GM18868 (cell line): ENCODE measurements at regions not wholly inside any gene's neighbourhood (a gene's known extent, or its start where the extent isn't known, plus 50 kb on each side); places are given as distances from the start of the nearest gene placed in this dataset.
"Not testable (repeated sequence)": the region's sequence is repeated elsewhere in the genome, so short reads cannot be mapped to it uniquely, and the experiment has no call there.

Experiments used
- ATAC-seq: cut with Tn5 transposase; IDR thresholded peaks from one replicate; pipeline ENCODE4 v1.9.1; 2021; ENCODE audit warnings: mild to moderate bottlenecking, moderate library complexity; ENCODE audit not compliant: unreplicated experiment

DNA sequence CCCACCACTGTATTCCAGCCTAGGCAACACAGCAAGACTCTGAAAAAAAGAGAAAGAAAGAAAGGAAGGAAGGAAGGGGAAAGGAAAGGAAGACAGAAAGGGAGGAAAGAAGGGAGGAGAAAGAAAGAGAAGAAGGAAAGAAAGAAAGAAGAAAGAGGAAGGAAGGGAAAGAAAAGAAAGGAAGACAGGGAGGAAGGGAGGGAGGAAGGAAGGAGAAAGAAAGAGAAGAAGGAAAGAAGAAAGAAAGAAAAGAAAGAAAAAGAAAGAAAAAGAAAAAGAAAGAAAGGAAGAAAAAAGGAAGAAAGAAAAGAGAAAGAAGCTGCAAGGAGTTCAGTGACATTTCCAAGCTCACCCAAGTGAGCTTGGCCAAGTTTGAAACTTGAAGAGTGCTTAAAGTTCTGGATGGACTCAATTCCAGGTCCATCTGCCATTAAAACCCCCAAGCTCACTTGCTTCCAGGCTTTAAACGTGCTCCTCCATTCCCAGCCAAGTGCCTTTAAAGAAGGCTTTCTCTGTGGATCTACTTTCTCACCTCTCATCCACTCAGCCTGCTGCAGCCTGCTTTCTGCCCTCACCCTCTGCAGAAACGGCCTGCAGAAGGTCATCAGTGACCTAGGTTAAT, 101.5 kb downstream of the VCPKMT start:
- ATAC-seq, result no peak

GRCh38 chr14:50015716-50016115, 100.7 kb downstream of the VCPKMT start:
- no peak for ATAC-seq

DNA sequence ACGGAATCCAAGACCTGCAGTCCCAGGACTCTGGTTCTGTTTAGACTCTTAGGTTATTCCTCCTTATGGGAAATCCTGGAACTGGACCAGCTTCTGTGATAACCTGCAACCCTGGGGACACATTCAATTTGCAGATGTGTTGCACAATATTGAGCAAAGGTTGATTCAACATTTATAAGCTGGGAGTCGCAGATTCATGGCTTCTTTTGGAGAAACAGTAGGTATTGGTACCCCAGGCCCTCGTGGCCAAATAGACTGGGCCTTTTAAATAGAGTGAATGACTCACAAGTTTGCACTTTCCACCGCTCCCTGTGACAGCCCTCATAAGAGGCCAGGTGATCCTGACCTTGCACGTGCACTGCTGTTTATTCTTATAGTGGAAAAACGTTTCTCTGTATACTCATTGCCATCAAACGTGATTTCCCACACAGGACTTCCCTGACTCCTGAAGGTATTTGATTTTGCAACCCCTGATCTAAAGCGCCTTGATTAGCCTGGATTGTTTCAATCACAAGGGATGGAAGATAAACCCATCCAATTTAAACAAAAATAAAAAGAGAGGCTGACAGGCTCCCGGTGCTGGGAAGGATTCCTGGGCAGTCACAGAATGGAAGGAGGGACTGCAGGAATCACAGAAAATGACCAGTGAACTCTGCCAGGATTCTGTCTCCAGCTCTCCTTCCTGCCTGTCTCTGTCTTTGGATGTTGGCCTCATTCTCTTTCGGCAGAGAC, 98.0 kb downstream of the VCPKMT start:
- ATAC-seq, result no peak

DNA sequence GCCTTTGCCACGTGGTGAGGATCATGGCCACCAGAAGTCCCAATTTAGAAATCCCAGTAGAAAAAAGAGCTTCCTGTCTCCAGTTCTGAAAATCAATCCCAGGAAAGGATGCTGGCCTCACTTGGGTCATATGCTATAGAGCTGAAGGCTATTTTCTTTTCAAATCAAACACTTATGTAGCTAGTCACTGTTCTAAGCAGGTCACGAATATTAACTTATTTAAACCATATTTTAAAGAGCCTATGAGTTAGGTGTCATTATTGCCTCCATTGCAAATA, 97.5 kb downstream of the VCPKMT start:
- no peak for ATAC-seq

- no peak for ATAC-seq
Measured at GRCh38 chr14:50020184-50020583, 96.2 kb downstream of the VCPKMT start.

GRCh38 chr14:50020799-50021198, 95.6 kb downstream of the VCPKMT start:
- ATAC-seq, result no peak

DNA sequence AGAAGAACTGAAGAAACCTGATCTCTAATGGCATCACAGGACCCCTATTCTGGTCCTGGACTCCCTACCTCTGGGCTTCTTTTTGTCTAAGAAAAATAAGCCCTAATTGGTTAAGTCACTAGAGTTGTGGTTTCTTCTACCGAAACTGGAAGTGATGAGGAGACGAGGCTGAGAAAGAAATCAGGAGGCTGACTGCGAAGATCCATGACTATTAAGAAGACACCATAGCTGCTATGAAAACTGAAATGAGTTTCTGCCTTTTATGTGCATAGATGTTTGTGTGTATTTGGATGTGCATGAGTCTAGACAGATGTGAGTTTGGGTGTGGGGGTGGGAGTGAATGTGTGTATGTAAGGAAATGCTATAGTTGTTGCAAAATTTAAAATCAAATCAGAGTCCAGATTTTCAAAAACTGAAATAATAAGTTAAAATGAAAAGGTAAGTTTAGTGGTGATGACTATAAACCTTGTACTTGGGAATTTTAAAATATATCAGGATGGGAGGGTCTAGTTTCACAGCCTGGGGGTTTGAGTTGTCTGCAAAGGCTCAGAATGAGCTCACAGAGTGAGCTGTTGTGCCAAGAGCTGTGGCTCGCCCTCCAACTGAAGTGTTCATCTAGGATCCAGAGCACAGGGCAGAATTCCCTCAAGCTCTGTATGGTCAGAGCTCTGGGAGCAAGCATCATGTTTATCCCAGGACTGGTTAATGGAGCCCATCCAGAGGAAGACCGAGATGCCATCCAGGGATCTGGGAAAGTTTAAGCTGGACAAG, 94.9 kb downstream of the VCPKMT start:
- ATAC-seq, result no peak

GRCh38 chr14:50022661-50023060, 93.7 kb downstream of the VCPKMT start:
- ATAC-seq, result no peak

DNA sequence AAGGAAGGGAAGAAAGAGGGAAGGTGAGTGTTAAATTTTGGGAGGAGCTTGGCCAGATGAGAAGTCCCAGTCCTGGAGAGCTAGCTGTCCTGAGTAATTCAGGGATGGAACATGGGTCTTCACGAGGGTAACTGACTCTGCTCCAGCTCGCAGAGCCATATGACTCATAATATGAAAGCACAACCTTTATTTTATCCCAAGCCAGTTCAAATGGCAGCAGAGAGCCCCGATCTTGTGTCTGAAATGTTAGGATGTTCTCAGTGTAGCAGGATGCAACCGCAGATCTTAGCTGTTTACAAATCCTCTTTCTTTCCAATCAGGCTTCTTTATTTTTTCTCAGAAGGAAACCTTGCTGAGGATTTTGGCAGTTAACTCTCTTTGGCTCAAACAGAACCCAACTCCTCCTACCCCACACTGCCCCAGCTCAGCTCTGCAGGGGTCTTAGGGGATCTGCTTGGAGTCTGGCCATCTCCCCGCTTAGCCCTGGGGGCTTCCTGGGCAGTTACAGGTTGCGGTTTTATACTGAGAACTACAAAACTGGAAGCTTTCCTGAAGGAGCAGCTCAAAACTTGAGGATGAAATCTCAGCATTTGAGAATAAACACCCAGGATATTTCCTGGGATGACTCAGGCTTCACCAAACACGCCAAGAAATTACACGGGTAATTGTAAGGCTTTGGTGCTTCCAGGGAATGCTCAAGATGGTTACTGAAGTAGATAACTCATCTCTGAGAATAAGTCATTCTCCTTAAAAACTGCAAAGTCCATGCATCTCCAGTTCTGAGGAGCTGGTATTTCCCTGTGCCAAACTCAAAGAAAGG, 92.5 kb downstream of the VCPKMT start:
- no peak for ATAC-seq

- no peak for ATAC-seq
Measured at GRCh38 chr14:50025073-50025472, 91.3 kb downstream of the VCPKMT start.

DNA sequence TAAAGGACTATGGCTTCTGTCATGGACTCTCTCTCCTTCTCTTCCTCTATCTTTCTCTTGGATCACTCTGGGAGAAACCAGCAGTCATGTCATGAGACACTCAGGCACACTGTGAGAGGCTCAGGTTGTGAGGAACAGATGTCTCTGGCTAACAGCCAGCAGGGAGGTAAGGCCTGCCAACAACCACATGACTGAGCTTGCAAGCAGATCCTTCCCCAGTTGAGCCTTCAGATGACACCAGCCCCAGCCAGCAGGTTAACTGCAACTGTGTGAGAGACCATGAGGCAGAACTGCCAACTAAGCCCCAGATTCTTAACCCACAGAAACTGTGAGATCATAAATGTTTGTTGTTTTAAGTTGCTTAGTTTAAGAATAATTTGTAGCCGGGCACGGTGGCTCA, 90.6 kb downstream of the VCPKMT start:
- ATAC-seq, result no peak

- ATAC-seq, result no peak
Measured at GRCh38 chr14:50026396-50026795, 90.0 kb downstream of the VCPKMT start.

DNA sequence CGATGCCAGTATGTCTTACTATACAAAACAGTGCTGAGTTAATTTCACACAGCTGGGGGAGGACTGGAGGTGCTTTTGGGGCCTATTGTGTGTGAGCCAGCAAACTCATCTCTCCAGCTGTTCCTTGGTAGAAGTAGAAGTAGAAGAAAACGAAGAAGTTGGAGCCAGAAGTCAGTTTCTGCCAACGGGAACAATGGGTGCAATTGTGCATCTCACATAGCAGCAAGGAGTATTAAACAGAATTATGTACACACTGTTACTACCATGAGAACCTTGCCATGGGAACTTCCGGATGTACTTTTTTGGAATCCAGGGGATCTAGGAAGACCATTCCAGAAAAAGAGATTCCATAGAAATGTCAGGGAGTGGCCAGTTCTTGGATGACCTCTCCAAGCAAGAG, 88.6 kb downstream of the VCPKMT start:
- no peak for ATAC-seq

DNA sequence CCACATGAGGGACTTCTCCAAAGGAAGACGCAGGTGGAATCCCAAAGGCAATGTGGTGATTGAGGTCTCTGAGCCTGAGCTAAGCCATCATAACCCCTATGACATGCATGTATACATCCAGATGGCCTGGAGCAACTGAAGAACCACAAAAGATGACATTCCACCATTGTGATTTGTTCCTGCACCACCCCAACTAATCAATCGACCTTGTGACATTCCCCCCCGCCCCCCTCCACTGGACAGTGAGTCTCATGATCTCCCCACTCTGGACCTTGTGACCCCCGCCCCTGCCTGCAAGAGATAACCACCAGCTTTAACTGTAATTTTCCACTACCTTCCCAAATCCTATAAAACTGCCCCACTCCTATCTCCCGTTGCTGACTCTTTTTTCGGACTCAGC, 87.9 kb downstream of the VCPKMT start:
- no peak for ATAC-seq

DNA sequence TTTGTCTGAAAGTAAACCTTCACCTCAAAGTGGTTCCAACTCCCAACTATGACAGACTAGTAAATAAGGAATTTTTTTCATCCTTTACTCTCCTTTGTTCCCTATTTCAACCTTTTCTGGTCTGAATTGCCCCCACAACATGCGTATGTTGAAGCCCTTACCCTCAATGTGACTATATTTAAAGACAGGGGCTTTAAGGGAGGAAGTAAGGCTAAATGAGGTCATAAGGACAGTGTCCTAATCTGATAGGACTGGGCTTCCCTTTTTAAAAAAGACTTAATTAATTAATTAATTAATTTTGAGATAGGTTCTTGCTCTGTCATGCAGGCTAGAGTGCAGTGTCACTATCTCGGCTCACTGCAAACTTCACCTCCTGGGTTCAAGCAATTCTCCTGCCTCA, 86.3 kb downstream of the VCPKMT start:
- no peak for ATAC-seq

DNA sequence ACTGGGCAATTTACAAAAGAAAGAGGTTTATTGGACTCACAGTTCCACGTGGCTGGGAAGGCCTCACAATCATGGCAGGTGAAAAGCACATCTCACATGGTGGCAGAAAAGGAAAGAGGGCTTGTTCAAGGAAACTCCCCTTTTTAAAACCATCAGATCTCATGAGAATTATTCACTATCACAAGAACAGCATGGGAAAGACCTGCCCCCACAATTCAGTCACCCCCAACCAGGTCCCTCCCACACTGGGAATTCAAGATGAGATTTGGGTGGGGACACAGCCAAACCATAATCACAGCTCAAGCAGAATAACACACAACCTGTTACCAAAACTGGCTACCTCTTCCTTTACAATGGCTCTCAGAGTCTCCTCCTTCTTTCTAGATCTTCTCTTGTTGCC, 85.5 kb downstream of the VCPKMT start:
- ATAC-seq, result not testable (repeated sequence)

GRCh38 chr14:50031602-50032313, 84.6 kb downstream of the VCPKMT start:
- ATAC-seq, result no peak

DNA sequence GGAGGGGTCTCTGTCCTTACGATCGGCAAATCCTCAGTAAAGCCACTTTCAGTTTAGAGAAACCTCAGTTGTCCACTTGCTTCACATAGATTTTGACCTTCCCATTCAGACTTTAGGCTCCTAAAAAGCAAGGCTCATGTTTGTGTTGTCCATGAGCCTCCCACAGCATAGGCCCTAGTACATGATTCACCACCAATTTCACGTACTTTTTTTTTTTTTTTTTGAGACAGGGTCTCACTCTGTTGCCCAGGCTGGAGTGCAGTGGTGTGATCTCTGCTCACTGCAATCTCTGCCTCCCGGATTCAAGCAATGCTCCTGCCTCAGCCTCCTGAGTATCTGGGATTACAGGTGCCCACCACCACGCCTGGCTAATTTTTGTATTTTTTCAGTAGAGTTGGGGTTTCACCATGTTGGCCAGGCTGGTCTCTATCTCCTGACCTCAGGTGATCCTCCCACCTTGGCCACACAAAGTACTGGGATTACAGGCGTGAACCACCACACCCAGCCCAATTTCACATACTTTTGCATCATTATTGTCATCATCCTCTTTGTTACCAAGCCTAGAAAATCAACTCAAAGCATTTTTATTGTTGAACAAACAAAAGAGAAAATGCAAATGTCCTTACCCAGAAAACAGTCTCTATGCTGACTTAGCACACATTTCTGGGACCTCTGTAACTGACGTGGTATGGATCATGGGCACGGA, 83.8 kb downstream of the VCPKMT start:
- ATAC-seq, result not testable (repeated sequence)

DNA sequence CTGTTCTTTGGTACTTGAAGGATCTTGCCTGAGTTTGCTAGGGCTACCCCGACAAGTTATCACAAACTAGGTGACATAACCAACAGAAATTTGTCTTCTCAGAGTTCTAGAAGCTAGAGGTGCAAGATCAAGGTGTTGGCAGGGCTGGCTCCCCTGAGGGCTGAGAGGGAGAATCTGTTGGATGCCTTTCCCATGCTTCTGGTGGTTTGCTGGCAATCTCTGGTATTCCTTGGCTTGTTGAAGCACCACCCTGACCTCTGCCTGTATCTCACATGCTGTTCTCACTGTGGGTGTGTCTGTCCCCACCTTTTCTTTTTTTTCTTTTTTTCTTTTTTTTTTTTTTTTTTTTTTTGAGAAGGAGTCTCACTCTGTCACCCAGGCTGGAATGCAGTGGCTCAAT, 81.2 kb downstream of the VCPKMT start:
- no peak for ATAC-seq

DNA sequence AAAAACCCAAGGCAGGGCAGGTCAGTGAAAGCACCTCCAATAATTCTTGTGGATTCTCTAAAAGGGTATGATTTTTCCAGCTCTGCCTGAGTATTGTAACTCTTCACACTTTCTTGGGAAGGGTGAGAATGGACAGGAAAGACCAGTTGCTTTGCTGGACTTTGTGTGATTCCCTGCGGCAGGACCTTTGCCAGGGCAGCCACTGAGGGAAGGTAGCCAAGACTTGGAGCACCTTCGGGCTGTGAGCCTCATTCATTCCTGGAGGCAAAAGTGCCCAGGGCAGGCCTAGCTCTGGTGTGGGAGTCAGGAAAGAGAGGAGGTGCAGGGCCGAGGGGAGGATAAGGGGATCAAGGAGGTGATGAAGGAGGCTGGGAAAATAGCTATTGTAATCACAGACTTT, 80.2 kb downstream of the VCPKMT start:
- ATAC-seq, result no peak
